ENCODE measurements at regions not wholly inside any gene's neighbourhood (a gene's known extent, or its start where the extent isn't known, plus 50 kb on each side); places are given as distances from the start of the nearest gene placed in this dataset.

- no peak overlapping the region for H3K27ac ChIP-seq (ENCODE audit: low read length)
- no peak for DNase-seq (ENCODE audit: low read depth, low spot score)
- no CpG with 5 or more reads among the region's 10 CpGs for WGBS (ENCODE audit: insufficient coverage, insufficient read length)
- H3K36me3 ChIP-seq (ENCODE audit: control insufficient read depth, insufficient read depth, low read length): no peaks in the 10 kb centered on the region
- no peak overlapping the region for H3K4me3 ChIP-seq (ENCODE audit: low read length)
- H3K27me3 ChIP-seq (ENCODE audit: control insufficient read depth, insufficient read depth, low read length): no peaks in the 10 kb centered on the region
- H3K4me1 ChIP-seq (ENCODE audit: control insufficient read depth, insufficient read depth, low read length): no peaks in the 10 kb centered on the region
- H3K9me3 ChIP-seq (ENCODE audit: control insufficient read depth, insufficient read depth, low read length): no peaks in the 10 kb centered on the region
These were observed 90.2 kb upstream of the SOD3 start for GRCh38 chr4:24705016-24705753.

GRCh38 chr4:24713604-24714003 is 81.8 kb upstream of the SOD3 start:
- no peaks in the 10 kb centered on the region for H3K36me3 ChIP-seq (ENCODE audit: control insufficient read depth, insufficient read depth, low read length)
- no peaks in the 10 kb centered on the region for H3K4me1 ChIP-seq (ENCODE audit: control insufficient read depth, insufficient read depth, low read length)
- no peaks in the 10 kb centered on the region for H3K27me3 ChIP-seq (ENCODE audit: control insufficient read depth, insufficient read depth, low read length)
- DNase-seq (ENCODE audit: low read depth, low spot score): no peak
- no peaks in the 10 kb centered on the region for H3K9me3 ChIP-seq (ENCODE audit: control insufficient read depth, insufficient read depth, low read length)
- H3K27ac ChIP-seq (ENCODE audit: low read length): no peak overlapping the region
- no CpG with 5 or more reads among the region's 2 CpGs for WGBS (ENCODE audit: insufficient coverage, insufficient read length)
- no peak overlapping the region for H3K4me3 ChIP-seq (ENCODE audit: low read length)

GRCh38 chr4:24719615-24720014 is 75.8 kb upstream of the SOD3 start:
- Histone ChIP-seq H3K4me3 (ENCODE audit: low read length) (no peak overlapping the region), H3K9me3 (ENCODE audit: control insufficient read depth, insufficient read depth, low read length) (no peaks in the 10 kb centered on the region), H3K27ac (ENCODE audit: low read length) (no peak overlapping the region), H3K4me1 (ENCODE audit: control insufficient read depth, insufficient read depth, low read length) (no peaks in the 10 kb centered on the region), H3K27me3 (ENCODE audit: control insufficient read depth, insufficient read depth, low read length) (no peaks in the 10 kb centered on the region), H3K36me3 (ENCODE audit: control insufficient read depth, insufficient read depth, low read length) (no peaks in the 10 kb centered on the region)
- DNase-seq (ENCODE audit: low read depth, low spot score): no peak
- no CpG with 5 or more reads among the region's 5 CpGs for WGBS (ENCODE audit: insufficient coverage, insufficient read length)

- no CpG with 5 or more reads among the region's 1 CpG for WGBS (ENCODE audit: insufficient coverage, insufficient read length)
- H3K4me3 ChIP-seq (ENCODE audit: low read length): no peak overlapping the region
These were observed 74.9 kb upstream of the SOD3 start for GRCh38 chr4:24720436-24720835.

GRCh38 chr4:24720979-24721378 is 74.4 kb upstream of the SOD3 start:
- no peaks in the 10 kb centered on the region for H3K27me3 ChIP-seq (ENCODE audit: control insufficient read depth, insufficient read depth, low read length)
- H3K4me3 ChIP-seq (ENCODE audit: low read length): no peak overlapping the region
- no peaks in the 10 kb centered on the region for H3K4me1 ChIP-seq (ENCODE audit: control insufficient read depth, insufficient read depth, low read length)
- no peaks in the 10 kb centered on the region for H3K9me3 ChIP-seq (ENCODE audit: control insufficient read depth, insufficient read depth, low read length)
- H3K27ac ChIP-seq (ENCODE audit: low read length): no peak overlapping the region
- H3K36me3 ChIP-seq (ENCODE audit: control insufficient read depth, insufficient read depth, low read length): no peaks in the 10 kb centered on the region
- no CpG with 5 or more reads among the region's 2 CpGs for WGBS (ENCODE audit: insufficient coverage, insufficient read length)
- no peak for DNase-seq (ENCODE audit: low read depth, low spot score)

More at GRCh38 chr4:24720436-24720835, 74.9 kb upstream of the SOD3 start:
- H3K27me3 ChIP-seq (ENCODE audit: control insufficient read depth, insufficient read depth, low read length): no peaks in the 10 kb centered on the region
- H3K9me3 ChIP-seq (ENCODE audit: control insufficient read depth, insufficient read depth, low read length): no peaks in the 10 kb centered on the region
- H3K27ac ChIP-seq (ENCODE audit: low read length): no peak overlapping the region
- no peak for DNase-seq (ENCODE audit: low read depth, low spot score)
- no peaks in the 10 kb centered on the region for H3K36me3 ChIP-seq (ENCODE audit: control insufficient read depth, insufficient read depth, low read length)
- H3K4me1 ChIP-seq (ENCODE audit: control insufficient read depth, insufficient read depth, low read length): no peaks in the 10 kb centered on the region

GRCh38 chr4:24722026-24722568 is 73.3 kb upstream of the SOD3 start:
- DNase-seq (ENCODE audit: low read depth, low spot score): no peak
- Histone ChIP-seq H3K9me3 (ENCODE audit: control insufficient read depth, insufficient read depth, low read length) (no peaks in the 10 kb centered on the region), H3K4me3 (ENCODE audit: low read length) (no peak overlapping the region), H3K4me1 (ENCODE audit: control insufficient read depth, insufficient read depth, low read length) (no peaks in the 10 kb centered on the region), H3K27me3 (ENCODE audit: control insufficient read depth, insufficient read depth, low read length) (no peaks in the 10 kb centered on the region), H3K27ac (ENCODE audit: low read length) (no peak overlapping the region), H3K36me3 (ENCODE audit: control insufficient read depth, insufficient read depth, low read length) (no peaks in the 10 kb centered on the region)
- no CpG with 5 or more reads among the region's 4 CpGs for WGBS (ENCODE audit: insufficient coverage, insufficient read length)

- WGBS (ENCODE audit: insufficient coverage, insufficient read length): 100% methylated on average over 2 of the region's 13 CpGs
- H3K9me3 ChIP-seq (ENCODE audit: control insufficient read depth, insufficient read depth, low read length): no peaks in the 10 kb centered on the region
- no peak for DNase-seq (ENCODE audit: low read depth, low spot score)
- no peaks in the 10 kb centered on the region for H3K27me3 ChIP-seq (ENCODE audit: control insufficient read depth, insufficient read depth, low read length)
- no peak overlapping the region for H3K4me3 ChIP-seq (ENCODE audit: low read length)
- H3K27ac ChIP-seq (ENCODE audit: low read length): no peak overlapping the region
- H3K36me3 ChIP-seq (ENCODE audit: control insufficient read depth, insufficient read depth, low read length): no peaks in the 10 kb centered on the region
- H3K4me1 ChIP-seq (ENCODE audit: control insufficient read depth, insufficient read depth, low read length): no peaks in the 10 kb centered on the region
These were observed 67.8 kb upstream of the SOD3 start for GRCh38 chr4:24727390-24728224.

GRCh38 chr4:24729119-24729730 is 66.1 kb upstream of the SOD3 start:
- H3K36me3 ChIP-seq (ENCODE audit: control insufficient read depth, insufficient read depth, low read length): no peaks in the 10 kb centered on the region
- no peaks in the 10 kb centered on the region for H3K4me1 ChIP-seq (ENCODE audit: control insufficient read depth, insufficient read depth, low read length)
- DNase-seq (ENCODE audit: low read depth, low spot score): no peak

GRCh38 chr4:24730256-24731001 is 64.9 kb upstream of the SOD3 start:
- no peak overlapping the region for H3K27ac ChIP-seq (ENCODE audit: low read length)
- H3K36me3 ChIP-seq (ENCODE audit: control insufficient read depth, insufficient read depth, low read length): no peaks in the 10 kb centered on the region
- no peak overlapping the region for H3K4me3 ChIP-seq (ENCODE audit: low read length)
- no peak for DNase-seq (ENCODE audit: low read depth, low spot score)
- no peaks in the 10 kb centered on the region for H3K4me1 ChIP-seq (ENCODE audit: control insufficient read depth, insufficient read depth, low read length)
- no peaks in the 10 kb centered on the region for H3K27me3 ChIP-seq (ENCODE audit: control insufficient read depth, insufficient read depth, low read length)
- no peaks in the 10 kb centered on the region for H3K9me3 ChIP-seq (ENCODE audit: control insufficient read depth, insufficient read depth, low read length)
- WGBS (ENCODE audit: insufficient coverage, insufficient read length): no CpG with 5 or more reads among the region's 16 CpGs

More at GRCh38 chr4:24729119-24729730, 66.1 kb upstream of the SOD3 start:
- Histone ChIP-seq H3K27me3 (ENCODE audit: control insufficient read depth, insufficient read depth, low read length) (no peaks in the 10 kb centered on the region), H3K4me3 (ENCODE audit: low read length) (no peak overlapping the region), H3K9me3 (ENCODE audit: control insufficient read depth, insufficient read depth, low read length) (no peaks in the 10 kb centered on the region), H3K27ac (ENCODE audit: low read length) (no peak overlapping the region)
- WGBS (ENCODE audit: insufficient coverage, insufficient read length): no CpG with 5 or more reads among the region's 6 CpGs

- no peak overlapping the region for H3K27ac ChIP-seq (ENCODE audit: low read length)
- H3K4me1 ChIP-seq (ENCODE audit: control insufficient read depth, insufficient read depth, low read length): no peaks in the 10 kb centered on the region
- no CpG with 5 or more reads among the region's 2 CpGs for WGBS (ENCODE audit: insufficient coverage, insufficient read length)
- H3K9me3 ChIP-seq (ENCODE audit: control insufficient read depth, insufficient read depth, low read length): no peaks in the 10 kb centered on the region
- H3K27me3 ChIP-seq (ENCODE audit: control insufficient read depth, insufficient read depth, low read length): no peaks in the 10 kb centered on the region
- H3K4me3 ChIP-seq (ENCODE audit: low read length): no peak overlapping the region
- H3K36me3 ChIP-seq (ENCODE audit: control insufficient read depth, insufficient read depth, low read length): no peaks in the 10 kb centered on the region
- DNase-seq (ENCODE audit: low read depth, low spot score): no peak
These were observed 63.9 kb upstream of the SOD3 start for GRCh38 chr4:24731448-24731847.

Data from iPS DF 6.9 (cell line).